Anterior cingulate cortex (tissue), 58 donors: ENCODE measurements at regions not wholly inside any gene's neighbourhood (a gene's known extent, or its start where the extent isn't known, plus 50 kb on each side); places are given as distances from the start of the nearest gene placed in this dataset.
"Not testable (repeated sequence)": the region's sequence is repeated elsewhere in the genome, so short reads cannot be mapped to it uniquely, and the experiment has no call there.

ENCODE experiments used
- DNase-seq, 58 donors: peaks; one replicate each; lab custom pipeline; 2025; lab: John Stamatoyannopoulos, UW

GRCh38 chr22:48758881-48759875, 1068.5 kb downstream of the BRD1 start:
- no peak for DNase-seq

- no peak for DNase-seq
These were observed 1069.6 kb downstream of the BRD1 start for GRCh38 chr22:48757985-48758561.

GRCh38 chr22:48757581-48757980, 1070.1 kb downstream of the BRD1 start:
- DNase-seq: no peak

GRCh38 chr22:48757135-48757534, 1070.5 kb downstream of the BRD1 start:
- not testable (repeated sequence) for DNase-seq

- no peak for DNase-seq
These were observed 1071.2 kb downstream of the BRD1 start for GRCh38 chr22:48756146-48757111.

- no peak for DNase-seq
These were observed 1072.4 kb downstream of the BRD1 start for GRCh38 chr22:48755059-48755949.

GRCh38 chr22:48754611-48755058, 1073.0 kb downstream of the BRD1 start:
- DNase-seq: no peak

- DNase-seq: no peak
These were observed 1073.7 kb downstream of the BRD1 start for GRCh38 chr22:48753752-48754517.

- DNase-seq: no peak
These were observed 1074.3 kb downstream of the BRD1 start for GRCh38 chr22:48753381-48753730.

- no peak for DNase-seq
These were observed 1075.0 kb downstream of the BRD1 start for GRCh38 chr22:48752451-48753380.

GRCh38 chr22:48751539-48752437, 1075.9 kb downstream of the BRD1 start:
- DNase-seq: no peak

- no peak for DNase-seq
These were observed 1076.7 kb downstream of the BRD1 start for GRCh38 chr22:48750826-48751440.

GRCh38 chr22:48750282-48750681, 1077.4 kb downstream of the BRD1 start:
- DNase-seq: no peak

- DNase-seq: no peak
These were observed 1078.0 kb downstream of the BRD1 start for GRCh38 chr22:48749555-48750227.

GRCh38 chr22:48748860-48749554, 1078.7 kb downstream of the BRD1 start:
- no peak for DNase-seq
